HFF-Myc (cell line): ENCODE measurements at regions not wholly inside any gene's neighbourhood (a gene's known extent, or its start where the extent isn't known, plus 50 kb on each side); places are given as distances from the start of the nearest gene placed in this dataset.
"Not testable (repeated sequence)": the region's sequence is repeated elsewhere in the genome, so short reads cannot be mapped to it uniquely, and the experiment has no call there.

Experiments
- DNase-seq: peaks from one replicate; pipeline ENCODE4 v3.0.0-alpha.2; 2011; ENCODE audit warnings: low read depth; ENCODE audit errors: extremely low read depth
- H3K4me3 ChIP-seq: replicated peaks from 2 replicates; pipeline ENCODE4 v1.5.1; 2011; ENCODE audit warnings: low read depth, mild to moderate bottlenecking, control low read depth, low read length
- TF ChIP-seq, protein P1 (sequence below): IDR thresholded peaks from 2 replicates; pipeline ENCODE4 v1.5.1; 2012; ENCODE audit warnings: mild to moderate bottlenecking, low read depth, low read length, control low read depth; ENCODE audit errors: missing control alignments

DNA sequence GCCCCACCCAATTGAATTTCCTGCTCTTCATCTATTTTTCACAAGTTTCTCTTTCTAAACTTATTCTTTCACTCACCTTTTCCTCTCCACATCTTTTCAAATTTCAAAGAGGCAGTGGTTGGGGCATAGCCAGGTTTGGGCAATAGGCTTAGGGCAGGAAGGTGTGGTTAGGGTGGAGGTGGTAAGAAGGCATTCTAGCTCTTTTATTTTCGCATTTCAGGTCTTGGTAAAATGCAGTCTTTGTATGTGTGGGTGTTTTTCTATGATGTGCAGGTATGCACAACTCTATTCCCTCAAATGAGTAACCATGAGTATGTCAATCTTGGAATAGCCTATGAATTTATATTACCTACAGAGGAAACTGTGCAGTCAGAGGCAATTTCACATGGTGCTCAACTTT, 129.8 kb upstream of the IFNE start:
- no peak for DNase-seq
- TF ChIP-seq, protein P1, sequence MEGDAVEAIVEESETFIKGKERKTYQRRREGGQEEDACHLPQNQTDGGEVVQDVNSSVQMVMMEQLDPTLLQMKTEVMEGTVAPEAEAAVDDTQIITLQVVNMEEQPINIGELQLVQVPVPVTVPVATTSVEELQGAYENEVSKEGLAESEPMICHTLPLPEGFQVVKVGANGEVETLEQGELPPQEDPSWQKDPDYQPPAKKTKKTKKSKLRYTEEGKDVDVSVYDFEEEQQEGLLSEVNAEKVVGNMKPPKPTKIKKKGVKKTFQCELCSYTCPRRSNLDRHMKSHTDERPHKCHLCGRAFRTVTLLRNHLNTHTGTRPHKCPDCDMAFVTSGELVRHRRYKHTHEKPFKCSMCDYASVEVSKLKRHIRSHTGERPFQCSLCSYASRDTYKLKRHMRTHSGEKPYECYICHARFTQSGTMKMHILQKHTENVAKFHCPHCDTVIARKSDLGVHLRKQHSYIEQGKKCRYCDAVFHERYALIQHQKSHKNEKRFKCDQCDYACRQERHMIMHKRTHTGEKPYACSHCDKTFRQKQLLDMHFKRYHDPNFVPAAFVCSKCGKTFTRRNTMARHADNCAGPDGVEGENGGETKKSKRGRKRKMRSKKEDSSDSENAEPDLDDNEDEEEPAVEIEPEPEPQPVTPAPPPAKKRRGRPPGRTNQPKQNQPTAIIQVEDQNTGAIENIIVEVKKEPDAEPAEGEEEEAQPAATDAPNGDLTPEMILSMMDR: no peak
- no peak overlapping the region for H3K4me3 ChIP-seq

DNA sequence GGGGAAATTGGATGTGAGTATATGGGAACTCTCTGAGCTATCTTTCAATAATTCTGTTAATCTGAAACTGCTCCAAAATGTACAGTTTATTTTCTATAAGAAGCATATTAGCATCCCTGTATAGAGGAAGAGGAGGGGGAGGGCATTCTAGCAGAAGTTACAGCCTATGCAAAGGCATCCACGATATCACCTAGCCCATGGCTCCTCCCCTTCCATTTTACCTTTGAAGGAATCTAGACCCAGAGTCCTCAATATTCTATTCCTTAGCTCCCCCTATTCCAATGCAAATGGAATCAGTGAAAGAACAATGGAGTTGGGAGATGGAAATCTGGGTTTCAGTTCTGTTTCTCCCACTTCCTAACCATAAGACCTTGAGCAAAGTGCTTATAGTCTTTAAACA, 132.9 kb upstream of the IFNE start:
- H3K4me3 ChIP-seq: no peak overlapping the region
- TF ChIP-seq, protein P1: no peak
- DNase-seq: no peak

DNA sequence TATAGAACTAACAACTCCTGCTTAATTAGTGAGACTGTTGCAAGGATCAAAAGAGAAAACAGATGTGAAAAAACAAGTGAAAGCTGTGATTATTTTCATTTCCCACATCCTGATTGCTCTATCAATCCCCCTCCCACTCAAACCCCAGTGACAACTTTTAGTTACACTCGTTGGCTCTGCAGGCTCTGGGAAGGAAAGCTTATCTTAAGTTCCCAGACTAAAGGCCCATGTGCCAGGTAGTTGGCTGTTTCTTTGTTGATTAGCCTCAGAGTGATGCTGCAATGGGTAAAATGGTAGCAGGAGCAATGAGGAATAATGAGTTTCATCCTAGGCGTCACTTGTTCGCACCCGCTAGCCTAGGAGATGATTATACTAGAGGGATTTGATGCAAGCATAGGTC, 133.3 kb upstream of the IFNE start:
- no peak for DNase-seq
- H3K4me3 ChIP-seq: no peak overlapping the region
- TF ChIP-seq, protein P1: no peak

DNA sequence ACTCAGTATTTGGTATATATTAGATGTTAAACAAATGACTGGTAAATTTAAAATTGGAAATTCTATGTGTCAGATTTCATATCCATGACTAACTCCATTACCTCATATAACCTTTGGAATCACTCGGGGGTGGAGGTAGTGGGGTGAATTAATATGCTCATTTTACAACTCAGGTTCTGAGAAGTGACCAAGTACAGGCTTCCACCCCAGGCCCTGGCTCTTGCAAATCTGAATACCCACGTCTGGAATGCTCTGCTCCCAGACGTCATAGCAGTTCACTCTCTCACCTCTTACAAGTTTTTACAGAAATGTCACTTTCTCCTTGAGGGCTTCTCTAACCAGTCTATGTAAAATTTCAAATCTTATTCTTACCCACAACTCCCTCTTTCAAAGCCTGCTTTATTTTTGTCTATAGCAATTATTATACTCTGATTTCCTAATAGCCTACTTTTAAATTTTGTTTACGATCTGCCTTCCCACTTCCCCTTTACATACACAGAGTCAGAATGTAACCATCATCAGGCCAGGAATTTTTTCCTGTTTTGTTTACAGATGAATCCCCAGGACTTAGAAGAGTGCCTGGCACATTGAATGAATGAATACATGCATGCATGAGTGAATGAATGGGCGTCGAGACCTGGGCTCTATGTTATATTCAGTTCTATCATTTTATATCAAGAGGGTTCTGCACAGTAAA, 134.1 kb upstream of the IFNE start:
- TF ChIP-seq, protein P1: no peak
- DNase-seq: peak; percentile 31
- H3K4me3 ChIP-seq: no peak overlapping the region

DNA sequence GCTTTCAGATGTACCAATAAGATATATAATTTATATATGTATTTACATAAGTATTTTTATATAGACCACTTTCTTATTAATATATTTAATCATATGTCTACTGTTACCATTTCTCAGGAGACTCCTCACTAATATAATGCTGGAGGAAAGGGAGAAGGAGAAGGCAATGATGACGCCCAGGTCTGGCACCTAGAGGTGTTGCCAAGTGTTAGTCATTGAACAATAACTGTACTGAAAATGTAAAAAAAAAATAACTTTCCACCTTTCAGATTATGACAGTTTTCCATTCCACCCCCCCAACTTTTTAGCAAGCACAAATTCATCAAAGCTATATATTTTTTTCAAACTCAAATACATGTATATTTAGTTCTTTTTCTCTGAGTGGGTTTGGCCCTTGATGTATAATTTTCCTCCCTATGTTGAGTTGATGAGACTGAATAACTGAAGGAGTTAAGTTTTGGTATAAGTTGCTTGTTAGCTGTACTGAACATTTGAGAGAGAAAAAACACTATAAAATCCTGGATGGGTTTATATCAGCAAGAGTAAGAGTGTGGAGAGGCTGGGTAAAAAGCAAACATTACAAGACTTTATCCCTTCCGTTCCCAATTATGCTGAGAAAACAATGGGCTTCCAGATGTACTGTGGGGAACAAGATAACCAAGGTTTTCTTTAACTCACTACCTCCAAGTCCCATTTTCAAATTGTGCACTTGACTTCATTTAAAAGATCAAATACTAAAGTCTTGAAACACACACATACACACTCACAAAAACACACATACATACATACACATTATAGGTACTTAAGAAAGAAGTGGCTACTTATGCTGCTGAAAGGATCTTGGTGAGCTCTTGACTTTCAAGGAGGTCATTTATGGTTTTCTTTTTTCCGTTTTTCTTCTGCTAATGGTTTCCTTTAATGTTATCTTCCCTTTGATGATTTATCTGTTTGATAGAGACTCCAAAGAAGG, 142.8 kb upstream of the IFNE start:
- no peak overlapping the region for H3K4me3 ChIP-seq
- TF ChIP-seq, protein P1: no peak
- DNase-seq: no peak

DNA sequence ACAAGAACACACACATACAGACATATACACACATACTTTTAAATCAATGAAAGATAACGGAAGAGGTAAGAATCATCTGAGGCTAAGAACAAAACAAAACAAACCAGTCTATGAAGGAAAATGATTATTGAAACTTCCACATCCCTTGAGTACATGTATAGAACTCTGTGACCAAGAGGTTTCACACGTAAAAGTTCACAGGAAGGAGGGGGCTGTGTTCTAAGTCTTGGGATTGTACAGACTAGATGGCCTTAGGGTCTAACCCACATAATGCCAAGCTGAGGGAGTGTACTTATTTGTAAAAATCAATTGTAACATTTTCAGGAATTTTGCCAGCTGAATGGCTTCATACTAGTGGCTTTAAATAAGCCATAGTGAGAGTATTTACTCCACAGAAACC, 144.4 kb upstream of the IFNE start:
- no peak overlapping the region for H3K4me3 ChIP-seq
- TF ChIP-seq, protein P1: no peak
- no peak for DNase-seq

DNA sequence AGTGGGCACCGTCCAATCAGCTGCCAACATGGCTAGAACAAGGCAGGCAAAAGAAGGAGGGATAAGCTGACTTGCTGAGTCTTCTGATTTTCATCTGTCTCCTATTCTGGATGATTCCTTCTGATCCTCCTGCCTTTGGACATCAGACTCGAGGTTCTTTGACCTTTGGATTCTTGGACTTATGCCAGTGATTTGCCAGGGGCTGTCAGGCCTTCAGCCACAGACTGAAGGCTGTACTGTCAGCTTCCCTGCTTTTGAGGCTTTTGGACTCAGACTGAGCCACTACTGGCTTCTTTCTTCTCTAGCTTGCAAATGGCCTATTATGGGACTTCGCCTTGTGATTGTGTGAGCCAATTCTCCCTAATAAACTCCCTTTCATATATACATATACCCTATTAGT, 146.8 kb upstream of the IFNE start:
- not testable (repeated sequence) for H3K4me3 ChIP-seq, DNase-seq
